Erythroblast (primary cell): ENCODE measurements at regions not wholly inside any gene's neighbourhood (a gene's known extent, or its start where the extent isn't known, plus 50 kb on each side); places are given as distances from the start of the nearest gene placed in this dataset.

Source experiments
- GATA1 ChIP-seq: IDR thresholded peaks from 2 replicates; pipeline ENCODE4 v1.6.1; 2011; ENCODE audit warnings: low read depth, mild to moderate bottlenecking, control low read depth, low read length, moderate library complexity
- POLR2A ChIP-seq: IDR thresholded peaks from 2 replicates; pipeline ENCODE4 v1.6.1; 2011; ENCODE audit warnings: mild to moderate bottlenecking, low read length

- TF ChIP-seq POLR2A = no peak
- no peak for TF ChIP-seq GATA1
Observed at GRCh38 chr2:128682729-128683284, 364.1 kb upstream of the HS6ST1 start.
